CD1c-positive myeloid dendritic cell (primary cell): ENCODE measurements at regions not wholly inside any gene's neighbourhood (a gene's known extent, or its start where the extent isn't known, plus 50 kb on each side); places are given as distances from the start of the nearest gene placed in this dataset.
A peak's percentile ranks its signal among the peaks of the same experiment; 100 is the strongest.
"Not testable (repeated sequence)": the region's sequence is repeated elsewhere in the genome, so short reads cannot be mapped to it uniquely, and the experiment has no call there.

Experiments used
- DNase-seq: peaks from one replicate; pipeline ENCODE4 v3.0.0-alpha.2; 2016; ENCODE audit errors: extremely low spot score

DNA sequence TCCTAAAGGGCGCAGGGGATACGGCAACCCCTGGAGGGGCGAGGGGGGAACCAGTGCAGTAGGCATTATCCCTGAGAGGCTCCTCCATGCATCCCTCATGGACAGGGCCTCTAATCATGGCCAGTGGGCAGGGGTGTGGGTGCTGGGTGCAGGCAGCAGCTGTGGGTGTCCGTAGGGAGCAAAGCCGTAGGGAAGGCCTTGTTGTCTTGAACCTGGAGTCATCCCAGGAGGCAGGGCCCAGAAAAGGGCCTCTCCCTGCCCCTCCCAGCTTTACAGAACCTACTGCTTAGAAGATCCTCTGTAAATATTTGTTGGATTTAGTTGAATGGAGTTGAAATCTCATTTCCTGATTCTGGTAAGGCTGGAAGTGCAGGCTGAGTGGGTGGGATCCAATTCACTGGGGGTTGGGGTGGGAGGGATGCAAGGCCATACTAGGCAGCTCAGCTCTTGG, 207.0 kb upstream of the HAAO start:
- DNase-seq, result peak; percentile 54

DNA sequence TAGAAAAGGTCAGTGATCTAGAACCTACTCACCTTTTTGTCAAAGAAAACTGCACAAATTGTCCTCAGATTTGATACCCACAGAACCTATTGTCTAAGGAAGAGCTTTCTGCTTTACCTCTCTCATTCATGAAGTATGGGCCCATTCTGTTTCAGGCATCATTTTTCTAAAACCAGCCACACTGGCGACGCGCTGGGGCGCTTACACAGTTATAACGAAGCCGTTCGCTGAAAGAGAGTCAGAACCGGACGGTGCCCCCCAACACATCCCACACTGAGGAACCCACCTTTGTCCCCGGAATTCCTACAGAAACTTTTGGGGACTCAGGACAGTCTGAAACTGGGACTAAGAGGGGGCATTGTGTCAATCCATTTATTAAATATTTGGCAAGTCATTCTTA, 206.3 kb upstream of the HAAO start:
- DNase-seq, result no peak

DNA sequence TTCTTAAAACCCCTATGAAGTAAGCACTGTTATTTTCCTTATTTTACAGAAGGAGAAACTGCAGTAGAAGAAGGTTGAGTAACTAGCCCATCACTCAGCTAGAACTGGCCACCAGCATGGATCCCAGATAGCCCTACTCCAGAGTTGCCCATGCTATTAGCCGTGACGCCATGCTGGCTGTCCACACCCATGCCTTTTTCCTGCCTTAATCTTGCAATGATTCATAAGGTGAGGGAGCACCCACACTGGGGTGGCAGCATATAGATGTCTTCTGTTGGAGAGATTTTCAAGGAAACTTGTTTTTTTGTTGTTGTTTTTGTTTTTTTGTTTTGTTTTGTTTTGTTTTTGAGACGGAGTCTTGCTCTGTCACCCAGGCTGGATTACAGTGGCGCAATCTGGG, 204.1 kb upstream of the HAAO start:
- DNase-seq, result no peak

DNA sequence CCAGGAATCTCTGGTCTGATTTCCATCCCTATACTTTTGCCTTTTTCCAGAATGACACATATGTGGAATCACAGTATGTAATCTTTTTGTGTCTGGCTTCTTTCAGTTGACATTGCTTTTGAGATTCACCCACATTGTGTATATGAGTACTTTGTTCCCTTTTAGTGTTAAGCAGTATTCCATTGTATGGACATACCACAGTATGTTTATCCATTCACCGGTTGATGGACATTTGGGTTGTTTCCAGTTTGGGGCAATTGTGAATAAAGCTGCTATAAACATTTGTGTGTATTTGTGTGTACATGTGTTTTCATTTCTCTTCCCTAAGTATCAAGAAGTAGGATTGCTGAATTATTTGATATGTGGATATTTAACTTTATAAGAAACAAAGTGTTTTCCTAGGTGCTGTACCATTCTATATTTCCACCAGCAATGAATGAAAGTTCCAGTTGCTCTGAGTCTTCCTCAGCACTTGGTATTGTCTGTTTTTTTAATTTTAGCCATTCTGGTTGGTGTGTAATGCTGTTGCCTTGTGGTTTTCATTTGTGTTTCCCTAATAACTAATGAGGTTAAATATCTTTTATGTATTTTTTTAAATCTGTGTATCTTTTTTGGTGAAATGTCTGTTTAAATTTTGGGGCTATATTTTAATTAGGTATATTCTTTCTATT, 203.5 kb upstream of the HAAO start:
- no peak for DNase-seq

DNA sequence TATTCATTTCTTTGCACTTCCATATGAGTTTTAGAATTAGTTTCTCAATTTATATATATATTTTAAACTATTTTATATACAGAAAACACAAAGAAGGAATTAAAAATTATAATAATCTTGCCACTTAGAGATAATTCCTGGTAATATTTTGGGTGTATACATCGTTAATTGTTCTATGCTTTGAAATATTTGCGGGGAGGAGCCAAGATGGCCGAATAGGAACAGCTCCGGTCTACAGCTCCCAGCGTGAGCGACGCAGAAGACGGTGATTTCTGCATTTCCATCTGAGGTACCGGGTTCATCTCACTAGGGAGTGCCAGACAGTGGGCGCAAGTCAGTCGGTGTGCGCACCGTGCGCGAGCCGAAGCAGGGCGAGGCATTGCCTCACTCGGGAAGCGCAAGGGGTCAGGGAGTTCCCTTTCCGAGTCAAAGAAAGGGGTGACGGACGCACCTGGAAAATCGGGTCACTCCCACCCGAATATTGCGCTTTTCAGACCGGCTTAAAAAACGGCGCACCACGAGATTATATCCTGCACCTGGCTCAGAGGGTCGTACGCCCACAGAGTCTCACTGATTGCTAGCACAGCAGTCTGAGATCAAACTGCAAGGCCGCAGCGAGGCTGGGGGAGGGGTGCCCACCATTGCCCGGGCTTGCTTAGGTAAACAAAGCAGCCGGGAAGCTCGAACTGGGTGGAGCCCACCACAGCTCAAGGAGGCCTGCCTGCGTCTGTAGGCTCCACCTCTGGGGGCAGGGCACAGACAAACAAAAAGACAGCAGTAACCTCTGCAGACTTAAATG, 197.1 kb upstream of the HAAO start:
- not testable (repeated sequence) for DNase-seq

DNA sequence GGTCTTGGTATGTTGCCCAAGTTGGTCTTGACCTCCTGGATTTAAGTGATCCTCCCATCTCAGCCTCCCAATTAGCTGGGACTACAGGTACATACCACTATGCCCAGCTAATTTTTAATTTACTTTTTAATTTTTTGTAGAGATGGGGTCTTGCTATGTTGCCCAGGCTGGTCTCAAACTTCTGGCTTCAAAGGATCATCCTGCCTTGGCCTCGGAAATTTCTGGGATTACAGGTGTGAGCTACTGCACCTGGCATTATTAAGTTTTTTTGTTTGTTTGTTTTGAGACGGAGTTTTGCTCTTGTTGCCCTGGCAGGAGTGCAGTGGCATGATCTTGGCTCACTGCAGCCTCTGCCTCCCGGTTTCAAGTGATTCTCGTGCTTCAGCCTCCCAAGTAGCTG, 195.7 kb upstream of the HAAO start:
- not testable (repeated sequence) for DNase-seq

DNA sequence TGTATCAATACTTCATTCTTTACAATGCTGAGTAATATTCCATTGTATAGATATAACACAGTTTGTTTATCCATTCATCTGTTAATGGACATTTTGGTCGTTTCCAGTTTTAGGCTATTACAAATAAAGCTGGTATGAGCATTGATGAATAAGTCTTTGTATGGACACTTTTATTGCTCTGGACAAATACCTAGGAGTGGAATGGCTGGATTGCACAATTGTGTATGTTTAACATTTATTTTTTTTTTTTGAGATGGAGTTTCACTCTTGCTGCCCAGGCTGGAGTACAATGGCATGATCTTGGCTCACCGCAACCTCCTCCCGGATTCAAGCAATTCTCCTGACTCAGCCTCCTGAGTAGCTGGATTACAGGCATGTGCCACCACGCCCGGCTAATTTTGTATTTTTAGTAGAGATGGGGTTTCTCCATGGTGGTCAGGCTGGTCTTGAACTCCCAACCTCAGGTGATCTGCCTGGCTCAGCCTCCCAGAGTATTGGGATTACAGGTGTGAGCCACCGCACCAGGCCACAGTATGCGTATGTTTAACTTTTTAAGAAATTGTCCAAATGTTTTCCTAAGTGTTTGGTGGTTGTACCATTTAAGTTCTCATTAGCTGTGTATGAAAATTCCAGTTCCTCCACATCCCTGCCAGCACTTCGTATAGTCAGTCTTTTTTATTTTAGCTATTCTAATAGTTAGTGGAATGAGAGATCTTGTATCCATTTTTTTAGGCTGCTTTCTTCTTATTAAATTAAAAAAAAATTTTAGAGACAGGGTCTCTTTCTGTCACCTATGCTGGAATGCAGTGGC, 194.9 kb upstream of the HAAO start:
- DNase-seq, result no peak

DNA sequence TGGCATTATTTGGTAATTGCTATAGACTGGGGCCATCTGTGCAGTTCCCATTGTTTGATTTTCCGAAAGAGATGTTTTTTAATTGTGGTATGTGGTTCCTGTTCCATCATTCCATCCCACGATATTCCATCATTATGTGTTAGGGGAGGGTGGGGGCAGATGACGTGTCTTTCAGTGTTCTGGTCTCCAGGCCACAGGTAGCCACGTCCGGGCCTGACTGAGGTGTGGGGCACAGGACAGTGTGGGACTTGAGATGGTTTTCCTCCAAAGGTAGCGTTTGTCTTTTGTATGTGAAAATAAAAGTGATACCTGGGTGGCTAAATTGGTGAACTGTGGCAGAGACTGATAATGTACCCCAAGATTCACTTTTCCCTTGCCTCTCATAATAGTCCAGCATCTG, 192.2 kb upstream of the HAAO start:
- DNase-seq, result no peak

DNA sequence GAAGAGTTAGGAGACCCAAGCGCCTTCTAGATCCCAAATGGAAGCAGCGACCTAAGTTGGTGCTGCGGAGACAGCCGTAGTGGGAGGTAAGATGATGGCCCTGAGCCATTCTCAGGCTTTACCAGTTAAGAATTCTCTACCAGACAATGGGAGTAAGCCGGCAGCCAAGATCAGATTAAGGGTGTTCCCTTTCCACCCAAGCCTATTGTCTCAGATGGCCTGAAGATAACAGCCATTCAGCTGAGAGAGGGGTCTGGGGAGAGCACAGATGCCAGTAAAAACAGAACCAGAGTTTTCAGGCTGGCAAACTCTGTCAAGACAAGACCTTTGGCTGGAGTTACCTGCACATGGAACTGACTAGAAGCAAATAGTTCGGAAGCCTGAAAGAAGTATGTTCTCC, 191.7 kb upstream of the HAAO start:
- no peak for DNase-seq

DNA sequence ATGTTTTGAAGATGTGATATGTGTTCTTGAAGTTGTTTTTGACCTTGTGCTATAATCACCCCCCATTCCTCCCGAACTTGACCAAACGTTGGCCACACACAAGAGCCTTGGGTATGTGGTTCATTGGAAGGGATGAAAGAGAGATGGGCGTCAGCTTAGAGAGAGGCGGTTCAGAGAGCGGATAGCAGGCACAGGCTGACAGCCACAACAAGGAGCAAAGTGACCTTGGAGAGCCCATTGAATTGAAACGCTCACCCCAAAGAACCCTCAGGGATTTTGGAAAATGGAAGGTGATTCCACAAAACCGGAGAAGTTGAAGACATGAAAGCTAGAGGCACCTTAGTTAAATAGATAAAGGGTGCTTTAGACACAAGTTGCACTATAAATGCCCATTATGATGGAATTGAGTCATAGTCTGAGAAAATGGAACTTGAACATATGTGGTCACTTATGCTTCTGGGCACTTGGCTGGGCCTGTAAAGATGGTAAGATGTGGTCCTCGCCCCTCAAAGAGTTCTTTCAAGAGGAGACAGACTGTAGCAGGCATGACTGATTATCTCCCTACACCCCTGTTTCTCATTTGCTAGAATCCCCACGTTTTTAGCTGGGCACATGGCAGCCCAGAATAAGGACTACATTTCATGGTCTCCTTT, 188.5 kb upstream of the HAAO start:
- no peak for DNase-seq

DNA sequence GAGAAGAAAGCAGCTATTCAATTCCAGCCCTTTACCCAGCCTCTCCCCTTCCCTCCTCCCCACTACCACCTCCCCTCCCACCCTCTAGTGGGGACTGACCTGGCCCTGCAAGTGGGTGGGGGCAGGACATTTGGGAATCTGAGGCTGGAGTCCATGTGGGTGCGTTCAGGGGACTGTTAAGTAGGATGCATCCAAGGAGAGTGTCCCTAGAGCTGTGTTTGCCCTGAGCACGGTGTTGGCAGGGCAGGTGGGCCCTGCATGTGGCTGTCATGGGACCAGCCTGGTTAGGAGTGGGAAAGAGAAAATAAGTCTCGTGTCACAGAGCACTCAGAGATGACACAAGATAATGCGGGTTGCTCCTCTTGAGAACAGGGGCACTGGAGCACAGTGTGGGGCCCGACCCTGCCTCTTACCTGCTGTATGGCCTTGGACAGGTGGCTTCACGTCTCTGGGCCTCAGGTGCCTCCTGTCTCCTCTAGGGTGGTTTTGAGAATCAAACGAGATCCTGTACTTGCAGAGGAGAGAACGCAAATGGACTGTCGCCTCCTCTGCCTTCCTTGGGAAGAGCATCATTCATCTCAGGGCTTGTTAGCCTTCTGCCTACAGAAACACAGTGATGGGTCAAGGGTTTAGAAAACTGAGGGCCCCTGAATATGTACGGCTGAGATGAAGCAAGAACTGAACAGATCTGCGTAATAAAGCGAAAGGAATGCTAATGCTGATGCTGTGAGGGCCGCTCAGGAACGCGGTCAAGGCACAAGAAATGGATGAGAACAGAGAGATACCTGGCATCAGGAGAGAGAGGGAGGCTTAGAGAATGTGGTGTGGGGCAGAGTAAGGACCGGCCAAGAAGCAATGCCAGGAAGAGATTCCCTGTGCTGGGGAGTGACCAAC, 187.7 kb upstream of the HAAO start:
- DNase-seq, result no peak

DNA sequence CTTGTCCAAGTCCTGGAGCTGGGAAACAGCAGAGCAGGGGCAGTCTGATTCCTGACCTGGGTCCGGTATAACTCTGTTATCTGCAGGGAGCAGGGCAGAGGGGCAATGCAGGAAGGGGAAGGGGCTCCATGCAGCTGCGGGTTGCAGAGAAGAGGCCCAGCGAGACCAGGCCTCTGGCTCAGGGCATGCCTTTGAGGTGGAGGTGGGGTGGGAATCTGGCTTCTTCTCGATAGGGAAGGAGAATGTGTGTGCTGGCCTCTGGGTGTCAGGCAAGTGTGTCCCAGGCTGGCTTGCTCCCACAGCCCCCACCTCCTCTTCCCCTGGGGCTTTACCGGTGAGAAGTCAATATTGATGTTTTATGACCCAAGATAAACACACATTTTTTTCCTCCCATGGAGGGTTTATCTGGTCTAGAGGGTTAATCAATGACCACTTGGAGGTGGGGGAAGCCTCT, 187.1 kb upstream of the HAAO start:
- no peak for DNase-seq

DNA sequence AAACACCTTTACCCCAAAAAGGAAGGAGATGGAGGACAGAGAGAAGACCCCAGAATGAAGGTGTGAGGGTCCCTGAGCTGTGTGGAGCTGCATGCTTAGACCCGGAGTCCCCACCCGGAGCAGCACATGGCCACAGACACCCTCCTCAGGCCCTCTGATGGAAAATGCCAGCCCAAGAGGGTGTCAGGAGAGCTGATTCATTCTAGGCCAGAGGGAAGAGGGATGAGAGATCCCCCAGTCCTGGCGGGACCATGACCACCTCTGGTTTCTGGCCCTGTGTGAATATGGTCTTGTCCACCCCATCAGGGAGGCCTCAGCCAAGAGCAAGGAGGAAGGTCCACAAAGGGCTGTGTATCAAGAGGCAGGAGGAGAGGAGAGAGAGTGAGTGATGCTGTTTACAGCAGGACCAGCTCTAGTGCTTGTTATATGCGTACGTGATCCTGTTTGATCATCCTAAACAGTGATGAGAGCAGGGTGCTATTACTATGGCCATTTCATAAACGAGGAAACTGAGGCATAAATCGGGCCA, 186.6 kb upstream of the HAAO start:
- no peak for DNase-seq

DNA sequence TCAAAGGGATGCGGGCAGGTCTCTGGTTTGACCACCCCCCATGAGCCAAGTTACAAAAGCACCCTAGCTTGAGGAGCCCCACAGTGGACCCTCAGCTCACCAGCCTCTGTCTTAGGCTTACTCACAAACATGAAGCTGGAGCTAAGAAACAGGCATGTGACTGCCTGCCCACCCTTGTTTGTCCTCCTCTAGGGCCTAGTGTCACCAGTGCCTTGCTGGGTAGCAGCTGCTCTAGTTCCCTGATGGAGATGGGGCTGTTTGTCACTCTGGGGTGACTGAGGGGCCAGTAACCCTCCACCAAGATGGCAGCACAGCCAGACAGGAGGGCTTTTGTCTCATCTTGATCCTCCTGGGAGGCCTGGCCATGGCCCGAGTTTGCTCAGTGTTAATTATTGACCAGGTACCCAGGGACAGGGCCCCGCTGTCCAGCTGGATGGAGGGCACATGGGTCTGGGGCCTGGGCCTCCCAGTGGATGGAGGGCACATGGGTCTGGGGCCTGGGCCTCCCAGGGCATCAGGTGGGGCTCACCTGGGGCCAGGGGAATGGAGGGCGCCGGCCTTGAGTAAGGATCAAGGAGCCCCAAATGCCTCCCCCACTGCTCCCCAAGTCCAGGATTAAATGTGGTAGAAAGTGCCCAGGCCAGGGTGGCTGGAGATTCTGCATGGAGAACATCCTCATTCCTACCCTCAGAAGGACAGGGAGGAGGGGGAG, 185.9 kb upstream of the HAAO start:
- DNase-seq, result no peak

DNA sequence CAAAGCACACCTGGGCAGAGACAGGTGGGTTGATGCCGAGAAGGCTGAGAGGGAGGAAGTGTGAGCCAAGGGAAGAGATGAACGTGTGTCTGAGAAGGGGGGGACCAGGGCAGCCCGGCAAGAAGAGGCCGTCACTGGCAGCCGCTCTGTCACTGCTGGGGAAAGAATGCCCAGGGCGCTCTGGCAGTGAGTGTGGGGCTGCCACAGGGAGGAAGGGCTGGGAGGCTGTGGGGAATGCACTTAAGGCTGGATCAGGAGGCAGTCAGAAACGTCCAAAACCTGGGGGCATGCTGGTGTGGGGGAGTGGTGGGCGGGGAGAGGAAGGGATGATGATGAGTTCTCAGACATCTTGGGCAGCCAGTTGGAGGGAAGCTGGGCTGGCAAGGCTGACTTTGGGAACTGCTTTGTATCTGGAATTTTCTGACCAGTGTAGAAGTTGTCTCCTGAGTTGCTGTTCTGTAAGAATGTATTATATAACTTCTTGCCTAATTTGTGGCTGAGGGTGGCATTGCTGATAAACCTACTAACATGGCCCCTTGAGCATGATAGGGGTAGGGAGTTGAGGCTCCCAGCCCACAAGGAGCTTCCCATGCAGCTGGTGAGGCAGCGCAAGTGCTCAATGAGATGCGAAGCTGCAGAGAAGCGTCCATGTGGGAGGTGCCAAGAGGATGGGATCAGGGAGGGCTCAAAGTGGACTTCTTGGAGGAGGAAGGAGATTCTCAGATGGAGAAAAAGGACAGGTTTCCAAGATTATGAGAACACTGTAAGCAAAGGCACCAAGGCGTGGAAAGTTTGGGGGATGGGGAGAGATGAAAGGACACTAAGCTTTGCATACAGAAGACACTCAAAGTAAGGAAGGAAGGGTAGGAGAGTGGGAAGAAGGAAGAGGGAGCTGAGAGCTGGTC, 185.1 kb upstream of the HAAO start:
- DNase-seq, result no peak

DNA sequence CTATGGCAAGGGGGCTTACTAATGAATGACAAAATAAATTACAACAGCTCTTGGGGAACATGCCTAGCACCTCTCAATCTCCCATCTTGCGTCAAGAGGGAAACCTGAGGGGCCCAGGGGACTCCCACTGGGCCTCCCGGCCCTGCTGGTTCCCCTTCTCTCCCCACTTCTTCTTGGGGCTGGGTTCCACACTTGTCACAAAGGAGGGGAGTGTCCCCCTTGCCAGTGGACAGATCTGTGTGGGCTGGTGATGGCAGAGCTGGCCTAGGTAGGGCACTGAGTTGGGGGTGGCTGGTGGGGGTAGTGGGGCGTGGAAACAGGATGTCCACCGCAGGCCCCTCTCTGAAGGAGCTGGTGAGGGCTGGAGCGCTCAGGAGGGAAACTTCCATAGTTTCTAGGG, 184.0 kb upstream of the HAAO start:
- DNase-seq, result peak; percentile 24

DNA sequence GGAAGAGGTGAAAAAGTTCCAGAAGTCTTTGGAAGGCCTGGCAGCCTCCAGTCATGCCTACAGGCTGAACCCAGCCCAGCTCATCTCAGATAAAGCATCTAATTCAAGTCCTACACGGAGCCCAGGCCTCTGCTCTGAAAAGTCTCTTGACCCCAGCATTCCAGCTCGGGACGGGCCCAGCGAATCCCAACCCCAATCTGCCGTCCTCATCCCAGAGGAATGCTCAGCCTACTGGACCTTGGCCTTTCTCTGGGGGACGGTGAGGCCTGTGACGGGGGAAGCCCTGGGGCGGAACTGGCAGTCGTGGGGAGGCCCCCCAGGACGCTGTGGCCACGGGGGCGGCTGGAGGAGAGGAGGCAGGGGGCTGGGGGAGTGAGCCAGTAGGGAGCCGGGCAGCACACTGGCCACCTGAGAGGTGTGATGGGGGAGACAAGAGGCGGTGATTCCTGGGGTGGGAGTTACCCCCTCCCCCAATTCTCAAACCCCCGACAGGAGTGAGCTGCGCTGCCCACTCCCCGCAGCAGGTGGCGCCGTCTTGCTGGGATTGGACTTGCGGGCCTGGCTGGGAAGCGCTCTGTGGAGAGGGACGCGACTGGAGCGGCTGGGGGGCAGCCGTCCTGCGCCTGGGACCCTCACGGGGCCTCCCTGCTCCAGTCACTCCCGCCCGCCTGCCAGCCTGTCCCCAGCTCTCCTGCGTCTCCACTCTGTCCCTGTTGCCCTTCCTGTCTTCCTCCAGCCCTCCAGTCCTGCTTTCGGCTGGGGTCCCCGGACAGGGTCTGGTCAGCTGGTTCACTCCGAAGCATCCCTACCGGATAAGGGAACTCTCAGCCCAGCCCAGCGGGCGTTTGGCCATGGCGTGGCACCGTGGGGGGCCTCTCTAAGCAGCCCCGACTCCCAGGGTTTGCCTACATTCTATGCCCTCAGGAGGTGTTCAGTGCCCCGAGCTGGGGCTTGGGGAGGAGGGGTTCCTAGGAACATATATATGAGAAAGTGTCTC, 182.6 kb upstream of the HAAO start:
- DNase-seq, result peak; percentile 26
